Right renal pelvis (tissue), 4 donors: ENCODE measurements at regions not wholly inside any gene's neighbourhood (a gene's known extent, or its start where the extent isn't known, plus 50 kb on each side); places are given as distances from the start of the nearest gene placed in this dataset.

Source experiments
- DNase-seq, 4 donors: peaks; one replicate each; pipeline ENCODE4 v3.0.0-alpha.2; 2013; ENCODE audit warnings: low read depth in 4 of 4, low spot score in 3 of 4, missing footprints in 1 of 4

- no peak for DNase-seq
These were observed 184.0 kb upstream of the GSE1 start for GRCh38 chr16:85428899-85429775.

- DNase-seq: no peak
These were observed 183.2 kb upstream of the GSE1 start for GRCh38 chr16:85429776-85430522.

- DNase-seq: no peak
These were observed 182.3 kb upstream of the GSE1 start for GRCh38 chr16:85430523-85431421.

GRCh38 chr16:85431431-85432124 is 181.5 kb upstream of the GSE1 start:
- no peak for DNase-seq

- no peak for DNase-seq
These were observed 180.5 kb upstream of the GSE1 start for GRCh38 chr16:85432606-85433005.

GRCh38 chr16:85433477-85433876 is 179.6 kb upstream of the GSE1 start:
- no peak for DNase-seq

GRCh38 chr16:85435286-85435685 is 177.8 kb upstream of the GSE1 start:
- no peak for DNase-seq

GRCh38 chr16:85435700-85436099 is 177.4 kb upstream of the GSE1 start:
- no peak for DNase-seq

- DNase-seq: no peak
These were observed 176.9 kb upstream of the GSE1 start for GRCh38 chr16:85436207-85436606.

GRCh38 chr16:85436636-85437165 is 176.4 kb upstream of the GSE1 start:
- DNase-seq: no peak

GRCh38 chr16:85437166-85438052 is 175.7 kb upstream of the GSE1 start:
- DNase-seq: no peak

- no peak for DNase-seq
These were observed 174.0 kb upstream of the GSE1 start for GRCh38 chr16:85438981-85439685.

GRCh38 chr16:85440744-85441143 is 172.4 kb upstream of the GSE1 start:
- no peak for DNase-seq

- DNase-seq: no peak
These were observed 171.8 kb upstream of the GSE1 start for GRCh38 chr16:85441189-85441889.

- DNase-seq: no peak
These were observed 171.0 kb upstream of the GSE1 start for GRCh38 chr16:85441890-85442670.

- DNase-seq: no peak
These were observed 170.0 kb upstream of the GSE1 start for GRCh38 chr16:85443116-85443515.

GRCh38 chr16:85443531-85443930 is 169.6 kb upstream of the GSE1 start:
- no peak for DNase-seq
